ENCODE measurements at regions not wholly inside any gene's neighbourhood (a gene's known extent, or its start where the extent isn't known, plus 50 kb on each side); places are given as distances from the start of the nearest gene placed in this dataset.

DNA sequence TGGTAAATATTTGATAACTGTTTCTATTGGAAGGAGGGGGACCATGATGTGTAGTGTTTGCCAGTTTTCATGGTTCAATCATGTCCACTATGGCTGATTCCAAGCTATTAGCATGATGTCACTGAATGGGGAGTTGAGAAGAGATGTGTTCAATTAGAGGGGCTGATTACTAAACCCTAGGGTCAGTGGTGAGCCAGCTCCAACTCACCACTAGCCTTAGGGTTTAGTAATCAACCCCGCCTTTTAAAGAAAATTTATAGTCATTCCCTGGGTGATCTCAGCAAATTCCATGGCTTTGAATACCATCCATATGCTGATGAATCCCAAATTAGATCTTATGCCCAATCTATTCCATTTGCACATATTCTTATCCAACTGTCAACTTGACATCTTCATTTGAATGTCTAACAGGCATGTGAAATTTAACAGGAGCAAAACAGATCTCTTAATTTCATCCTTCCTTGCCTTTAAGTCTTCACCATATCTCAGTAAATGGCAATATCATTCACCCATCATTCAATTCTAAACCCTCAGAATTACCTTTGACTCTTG is 98.8 kb downstream of the GCNT1 start:
- FAIRE-seq (peak; percentile 92), DNase-seq (ENCODE audit: insufficient read length, low spot score) (no peak)
- TF ChIP-seq POLR2A (IDR thresholded peaks at IDR 0.05; ENCODE audit: low read depth, low read length): no peak

DNA sequence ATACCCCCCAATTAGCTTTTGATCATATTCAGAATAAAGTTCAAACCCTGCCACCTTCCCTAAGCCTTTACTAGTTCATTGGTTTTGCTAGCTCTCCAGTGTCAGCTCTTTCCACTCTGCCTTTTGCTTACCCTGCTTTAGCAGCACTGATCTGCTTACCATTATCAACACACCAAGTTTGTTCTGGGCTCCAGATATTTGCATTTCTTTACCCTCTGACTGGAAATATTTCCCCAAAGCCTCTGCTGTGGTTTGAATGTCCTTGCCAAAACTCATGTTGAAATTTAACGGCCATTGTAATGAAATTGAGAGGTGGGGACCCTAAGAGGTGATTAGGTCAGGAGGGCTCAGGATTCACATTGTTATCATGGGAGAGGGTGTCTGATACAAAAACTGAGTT is 99.5 kb downstream of the GCNT1 start:
- no peak for DNase-seq (ENCODE audit: insufficient read length, low spot score)
- TF ChIP-seq POLR2A (IDR thresholded peaks at IDR 0.05; ENCODE audit: low read depth, low read length): no peak
- FAIRE-seq: no peak

DNA sequence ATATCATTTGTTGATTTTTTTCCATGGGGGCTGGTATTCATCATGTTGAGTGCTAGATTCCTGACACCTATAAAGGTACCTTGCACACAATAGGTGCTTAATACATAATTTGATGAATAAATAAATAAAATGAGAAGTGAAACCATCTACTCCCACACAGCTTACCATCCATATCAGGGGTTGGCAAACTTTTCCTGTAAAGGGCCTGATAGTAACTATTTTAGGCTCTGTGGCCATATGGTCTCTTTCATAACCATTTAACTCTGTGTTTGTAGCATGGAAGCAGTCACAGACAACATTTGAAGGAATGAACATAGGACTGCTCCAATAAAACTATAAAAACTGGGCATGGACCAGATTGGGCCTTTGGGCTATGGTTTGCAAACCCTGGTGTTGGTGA is 100.3 kb downstream of the GCNT1 start:
- no peak for TF ChIP-seq POLR2A (IDR thresholded peaks at IDR 0.05; ENCODE audit: low read depth, low read length)
- DNase-seq (ENCODE audit: insufficient read length, low spot score) (no peak), FAIRE-seq (no peak)

DNA sequence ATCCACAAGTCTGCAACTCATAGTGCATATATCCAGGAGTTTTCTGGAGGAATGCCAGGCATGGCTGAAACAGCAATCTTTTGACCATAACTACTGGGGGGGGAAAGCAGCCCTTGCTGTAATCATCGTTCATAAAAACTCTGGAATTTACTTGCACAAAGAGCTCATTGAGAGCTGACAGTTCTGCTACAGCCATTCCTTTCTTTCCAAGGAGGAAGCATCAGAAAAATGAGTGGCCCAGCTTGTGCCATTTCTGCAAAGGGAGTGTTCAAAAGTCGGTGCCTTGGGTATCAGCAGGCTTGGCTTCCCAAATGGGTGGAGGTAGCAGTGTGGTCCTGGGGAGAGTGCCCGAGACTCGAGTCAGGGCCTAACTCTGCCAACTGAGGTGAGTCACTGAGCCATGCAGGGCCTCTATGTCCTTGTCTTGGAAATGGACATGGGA is 101.5 kb downstream of the GCNT1 start:
- FAIRE-seq (peak; percentile 100), DNase-seq (ENCODE audit: insufficient read length, low spot score) (peak; percentile 53)
- TF ChIP-seq POLR2A (IDR thresholded peaks at IDR 0.05; ENCODE audit: low read depth, low read length): no peak

DNA sequence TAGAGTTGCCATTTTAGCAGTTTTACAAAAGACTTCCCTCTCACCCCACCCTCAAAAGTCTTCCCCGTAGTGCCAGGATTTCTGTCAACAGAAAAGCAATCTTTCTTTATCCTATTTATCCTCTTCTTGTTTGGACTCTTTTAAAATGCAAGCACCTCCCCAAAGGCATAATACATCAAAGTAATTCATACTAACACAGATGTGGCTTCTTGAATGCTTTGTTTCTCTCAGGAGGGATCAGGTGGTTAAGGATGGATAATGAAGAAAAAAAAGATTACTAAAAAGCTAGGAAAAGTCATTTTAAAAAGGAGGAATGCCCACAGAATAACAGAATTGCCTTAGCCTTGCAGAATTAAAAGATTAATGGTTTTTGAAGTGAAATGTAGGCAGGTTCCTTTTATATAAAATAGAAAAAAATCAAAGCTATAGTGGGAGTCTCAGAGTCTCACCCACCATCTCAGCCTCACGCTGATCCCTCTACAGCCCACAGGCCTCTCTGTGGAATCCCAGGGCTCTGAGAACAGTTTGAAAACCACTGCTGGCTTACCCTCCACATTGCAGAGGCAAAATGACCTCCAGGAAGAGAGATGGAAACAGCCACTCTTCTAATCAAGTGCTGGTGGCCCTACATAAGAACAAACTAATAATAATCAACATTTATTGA is 102.2 kb downstream of the GCNT1 start:
- FAIRE-seq: no peak
- no peak for DNase-seq (ENCODE audit: insufficient read length, low spot score)
- no peak for TF ChIP-seq POLR2A (IDR thresholded peaks at IDR 0.05; ENCODE audit: low read depth, low read length)

Measured in H54 (cell line).